HepG2 (cell line): ENCODE measurements at regions not wholly inside any gene's neighbourhood (a gene's known extent, or its start where the extent isn't known, plus 50 kb on each side); places are given as distances from the start of the nearest gene placed in this dataset.

ENCODE experiments used
- ATAC-seq: fragments of 200-7000 bp; cut with Tn5 transposase; 3 replicates; pipeline ENCODE4 v1.9.1; 2020; ENCODE audit warnings: mild to moderate bottlenecking, moderate library complexity
- BruUV-seq: library from RNA; stranded (reverse); fragments of 400-500 nt; replicated peaks from 2 replicates; lab custom pipeline; 2021; lab: Mats Ljungman, UMichigan
- CTCF ChIA-PET: fragments of 300-600 bp; formaldehyde crosslinking; extraction: SDS; loops from one replicate; lab custom pipeline; 2021; ENCODE audit warnings: low total read pairs, inconsistent platforms, low intra/inter-chr PET ratio; lab: Yijun Ruan, JAX
- POLR2A ChIA-PET: fragments of 350-600 bp; sonication (Branson Sonifier 250); formaldehyde crosslinking; loops from one replicate; lab custom pipeline; 2020; ENCODE audit warnings: antibody characterized with exemption, inconsistent platforms; lab: Yijun Ruan, JAX
- DNase-seq: peaks from one replicate; pipeline ENCODE4 v3.0.0-alpha.2; 2015; ENCODE audit warnings: low spot score
- FAIRE-seq: peaks from 3 replicates; lab custom pipeline; 2011; peaks lifted over from hg19 to GRCh38; lab: Jason Lieb, UNC
- H2AFZ ChIP-seq: one replicate; pipeline ENCODE4 v1.6.1; 2011; ENCODE audit warnings: low read length, inconsistent platforms
- H3K27ac ChIP-seq: fragments of 300-600 bp; 3 replicates; pipeline ENCODE4 v1.8.0; 2011; ENCODE audit warnings: mixed run types, mild to moderate bottlenecking, mixed read lengths, low read length, inconsistent platforms; ENCODE audit not compliant: insufficient read depth; ENCODE audit errors: extremely low read length
- H3K27me3 ChIP-seq, 2 experiments: fragments of 200-600 bp in 1 of 2; 2 replicates in 1 of 2; 3 replicates in 1 of 2; pipeline versions ENCODE4 v1.6.0 to v1.8.0; 2011; ENCODE audit warnings: low read length in 2 of 2, mild to moderate bottlenecking in 2 of 2, moderate library complexity in 2 of 2, inconsistent platforms in 1 of 2; ENCODE audit not compliant: insufficient read depth in 2 of 2, control insufficient read depth in 1 of 2
- H3K36me3 ChIP-seq, 2 experiments: fragments of 200-600 bp in 1 of 2; replicated peaks in 1 of 2; 2 replicates in 1 of 2; 3 replicates in 1 of 2; pipeline versions ENCODE4 v1.5.1 to v1.8.0; 2011; ENCODE audit warnings: low read length in 2 of 2, inconsistent platforms in 1 of 2; ENCODE audit not compliant: insufficient read depth in 2 of 2, control insufficient read depth in 1 of 2
- H3K4me1 ChIP-seq: 2 replicates; pipeline ENCODE4 v1.5.1; 2012; ENCODE audit warnings: low read length, inconsistent platforms; ENCODE audit not compliant: insufficient read depth
- H3K4me2 ChIP-seq: 2 replicates; pipeline ENCODE4 v1.6.0; 2011; ENCODE audit warnings: low read depth, low read length, inconsistent platforms
- H3K4me3 ChIP-seq, 3 experiments: fragments of 200-600 bp in 1 of 3; sonication (generic), shearing (Covaris generic) in 1 of 3; replicated peaks in 1 of 3; 2 replicates each; pipeline ENCODE4 v1.5.1; 2011 to 2016; ENCODE audit warnings: low read length in 3 of 3, inconsistent platforms in 2 of 3, low read depth in 2 of 3, mild to moderate bottlenecking in 2 of 3, control low read depth in 1 of 3, mixed read lengths in 1 of 3; ENCODE audit not compliant: insufficient read depth in 1 of 3
- H3K79me2 ChIP-seq: one replicate; pipeline ENCODE4 v1.6.1; 2011; ENCODE audit warnings: low read length, inconsistent platforms; ENCODE audit not compliant: insufficient read depth
- H3K9ac ChIP-seq: 2 replicates; pipeline ENCODE4 v1.6.0; 2011; ENCODE audit warnings: mild to moderate bottlenecking, low read depth, low read length, inconsistent platforms; ENCODE audit not compliant: insufficient read depth
- H3K9me3 ChIP-seq: 2 replicates; pipeline ENCODE4 v1.5.1; 2012; ENCODE audit warnings: mild to moderate bottlenecking, low read length
- H4K20me1 ChIP-seq: 2 replicates; pipeline ENCODE4 v1.6.0; 2011; ENCODE audit warnings: inconsistent platforms, mild to moderate bottlenecking, low read length, moderate library complexity; ENCODE audit not compliant: insufficient read depth
- FOXJ3 ChIP-seq: sonication (generic); formaldehyde crosslinking; IDR thresholded peaks from 2 replicates; pipeline ENCODE4 v1.4.0; 2020; ENCODE audit warnings: missing genetic modification reagents, mild to moderate bottlenecking, borderline replicate concordance
- IRF9 ChIP-seq: sonication (generic); formaldehyde crosslinking; IDR thresholded peaks from 2 replicates; pipeline ENCODE4 v1.8.0; 2022; ENCODE audit warnings: missing genetic modification reagents, mild to moderate bottlenecking, borderline replicate concordance
- KMT2A ChIP-seq: sonication (generic); formaldehyde crosslinking; IDR thresholded peaks from 2 replicates; pipeline ENCODE4 v1.4.0; 2020; ENCODE audit warnings: missing genetic modification reagents
- MAFK ChIP-seq, 2 experiments: IDR thresholded peaks in 1 of 2; conservative IDR thresholded peaks in 1 of 2; 2 replicates each; pipeline ENCODE4 v1.6.1; 2011; ENCODE audit warnings: improper control_type of control experiment in 2 of 2, low read length in 2 of 2
- PLRG1 ChIP-seq: fragments of 450-650 bp; conservative IDR thresholded peaks from 2 replicates; pipeline ENCODE4 v1.6.1; 2016
- PREB ChIP-seq: sonication (generic); formaldehyde crosslinking; IDR thresholded peaks from 2 replicates; pipeline ENCODE4 v1.4.0; 2020; ENCODE audit warnings: missing genetic modification reagents
- RBM39 ChIP-seq: fragments of 200-400 bp; formaldehyde crosslinking; IDR thresholded peaks from one replicate; pipeline ENCODE4 v1.6.1; 2018; ENCODE audit warnings: antibody characterized with exemption, mild to moderate bottlenecking, low read depth, low read length; ENCODE audit not compliant: poor library complexity, severe bottlenecking
- SMAD1 ChIP-seq: sonication (generic); formaldehyde crosslinking; IDR thresholded peaks from 2 replicates; pipeline ENCODE4 v1.4.0; 2020; ENCODE audit warnings: missing genetic modification reagents, low read depth, mild to moderate bottlenecking, borderline replicate concordance
- TEAD2 ChIP-seq: sonication (generic); formaldehyde crosslinking; IDR thresholded peaks from 2 replicates; pipeline ENCODE4 v1.9.0; 2021; ENCODE audit warnings: missing genetic modification reagents
- ZBTB40 ChIP-seq, 2 experiments: fragments of 450-650 bp in 1 of 2; sonication (generic) in 1 of 2; formaldehyde crosslinking in 1 of 2; IDR thresholded peaks; 2 replicates each; pipeline versions ENCODE4 v1.6.1 to v1.8.0; 2016 to 2022; ENCODE audit warnings: antibody characterized with exemption in 1 of 2, mild to moderate bottlenecking in 1 of 2, missing genetic modification reagents in 1 of 2
- ZNF552 ChIP-seq: sonication (generic); formaldehyde crosslinking; IDR thresholded peaks from 2 replicates; pipeline ENCODE4 v1.9.0; 2022; ENCODE audit warnings: missing genetic modification reagents, mild to moderate bottlenecking, borderline replicate concordance
- ZNF556 ChIP-seq: sonication (generic); formaldehyde crosslinking; IDR thresholded peaks from 2 replicates; pipeline ENCODE4 v1.4.0; 2020; ENCODE audit warnings: mild to moderate bottlenecking, missing genetic modification reagents, borderline replicate concordance
- WGBS: methylation state at CpG from one replicate; pipeline ENCODE4 v1.1.6; 2017; ENCODE audit warnings: low lambda C conversion rate; 5-methylcytosine and 5-hydroxymethylcytosine counted together
- in situ Hi-C: cut with HindIII; loops from 2 replicates; pipeline ENCODE4 v1.10.0; 2017; ENCODE audit warnings: low pct_unique_long_range_greater_than_20kb; ENCODE audit not compliant: extremely low pct_ligation_motif_present
- intact Hi-C: fragments of 100-400 bp; cut with micrococcal nuclease; formaldehyde crosslinking; loops from one replicate; pipeline ENCODE4 v1.10.0; 2022; ENCODE audit not compliant: unreplicated experiment

- no peak for TF ChIP-seq ZBTB40 (IDR thresholded peaks at IDR 0.05)
- TF ChIP-seq ZBTB40 (CRISPR knock-in tag; IDR thresholded peaks at IDR 0.05) = no peak
- TF ChIP-seq ZNF552 (CRISPR knock-in tag) = no peak
Measured at GRCh38 chr3:106438887-106439286, 570.1 kb upstream of the CBLB start (continued).

GRCh38 chr3:106440672-106441071 lies 571.9 kb upstream of the CBLB start:
- Histone ChIP-seq H3K27ac (no peak overlapping the region), H3K79me2 (no peaks in the 10 kb centered on the region), H2AFZ (no peak overlapping the region), H3K4me3 (no peak overlapping the region), H4K20me1 (no peaks in the 10 kb centered on the region), H3K9ac (no peak overlapping the region), H3K36me3 (no peaks in the 10 kb centered on the region), H3K4me2 (no peak overlapping the region), H3K9me3 (no peaks in the 10 kb centered on the region), H3K4me1 (no peaks in the 10 kb centered on the region), H3K27me3 (no peaks in the 10 kb centered on the region)
- FAIRE-seq = no peak
- in situ Hi-C loops = no loop called here
- ATAC-seq = no peak
- intact Hi-C loops = no loop called here
- DNase-seq = no peak
- CTCF ChIA-PET = no interaction called here
- WGBS = 0% methylated on average over 2 of the region's 2 CpGs
- POLR2A ChIA-PET = no interaction called here
- BruUV-seq = no TSS peak
- TF ChIP-seq PLRG1 (no peak), TEAD2 (no peak), SMAD1 (CRISPR knock-in tag) (no peak), RBM39 (no peak), ZNF556 (CRISPR knock-in tag) (no peak), MAFK (conservative IDR thresholded peaks at IDR 0.05 in 1 of 2, IDR thresholded peaks at IDR 0.05 in 1 of 2; ENCODE audit: low read length in 2 of 2) (no peak), IRF9 (CRISPR knock-in tag) (no peak), KMT2A (CRISPR knock-in tag) (no peak), FOXJ3 (CRISPR knock-in tag) (no peak), PREB (no peak)
